ENCODE measurements at regions not wholly inside any gene's neighbourhood (a gene's known extent, or its start where the extent isn't known, plus 50 kb on each side); places are given as distances from the start of the nearest gene placed in this dataset.

- no peak for DNase-seq
These were observed 1124.9 kb upstream of the ZEB2 start for GRCh38 chr2:145644820-145645302.

- no peak for DNase-seq
These were observed 1118.8 kb upstream of the ZEB2 start for GRCh38 chr2:145638675-145639074.

- DNase-seq: no peak
These were observed 1115.9 kb upstream of the ZEB2 start for GRCh38 chr2:145635706-145636427.

- no peak for DNase-seq
These were observed 1111.6 kb upstream of the ZEB2 start for GRCh38 chr2:145631561-145631960.

- DNase-seq: no peak
These were observed 1106.4 kb upstream of the ZEB2 start for GRCh38 chr2:145626301-145626700.

GRCh38 chr2:145625111-145625510 lies 1105.2 kb upstream of the ZEB2 start:
- DNase-seq: no peak

- DNase-seq: no peak
These were observed 1103.2 kb upstream of the ZEB2 start for GRCh38 chr2:145623136-145623535.

GRCh38 chr2:145622285-145622684 lies 1102.4 kb upstream of the ZEB2 start:
- no peak for DNase-seq

GRCh38 chr2:145617906-145618305 lies 1098.0 kb upstream of the ZEB2 start:
- DNase-seq: no peak

- DNase-seq: no peak
These were observed 1097.5 kb upstream of the ZEB2 start for GRCh38 chr2:145617420-145617819.

- DNase-seq: no peak
These were observed 1095.7 kb upstream of the ZEB2 start for GRCh38 chr2:145615626-145616025.

GRCh38 chr2:145609951-145610350 lies 1090.0 kb upstream of the ZEB2 start:
- DNase-seq: no peak

- DNase-seq: no peak
These were observed 1081.5 kb upstream of the ZEB2 start for GRCh38 chr2:145601361-145601925.

GRCh38 chr2:145600811-145601210 lies 1080.9 kb upstream of the ZEB2 start:
- DNase-seq: no peak

GRCh38 chr2:145599756-145600155 lies 1079.8 kb upstream of the ZEB2 start:
- DNase-seq: no peak

GRCh38 chr2:145598434-145598833 lies 1078.5 kb upstream of the ZEB2 start:
- DNase-seq: no peak

- DNase-seq: no peak
These were observed 1077.9 kb upstream of the ZEB2 start for GRCh38 chr2:145597809-145598208.

GRCh38 chr2:145597006-145597405 lies 1077.1 kb upstream of the ZEB2 start:
- no peak for DNase-seq

GRCh38 chr2:145596416-145596815 lies 1076.5 kb upstream of the ZEB2 start:
- no peak for DNase-seq

GRCh38 chr2:145595296-145595695 lies 1075.4 kb upstream of the ZEB2 start:
- no peak for DNase-seq

- DNase-seq: no peak
These were observed 1074.2 kb upstream of the ZEB2 start for GRCh38 chr2:145593991-145594614.

GRCh38 chr2:145593280-145593679 lies 1073.4 kb upstream of the ZEB2 start:
- DNase-seq: no peak

- no peak for DNase-seq
These were observed 1072.4 kb upstream of the ZEB2 start for GRCh38 chr2:145592361-145592760.

- DNase-seq: no peak
These were observed 1071.3 kb upstream of the ZEB2 start for GRCh38 chr2:145591109-145591809.

All from NCI-H748 treated with DMSO at 0.1 percent for 48 hours (cell line).